ENCODE measurements at regions not wholly inside any gene's neighbourhood (a gene's known extent, or its start where the extent isn't known, plus 50 kb on each side); places are given as distances from the start of the nearest gene placed in this dataset.

- Histone ChIP-seq H3K9me3 (no peaks in the 10 kb centered on the region), H3K27me3 (replicated peaks; ENCODE audit: control insufficient read depth, insufficient read depth, low read length) (no peaks in the 10 kb centered on the region), H3K4me1 (no peaks in the 10 kb centered on the region), H3K4me3 (ENCODE audit: low read depth, low read length) (no peak overlapping the region), H3K36me3 (ENCODE audit: control insufficient read depth, insufficient read depth, low read length) (no peaks in the 10 kb centered on the region)
- Mint-ChIP-seq H3K36me3 (ENCODE audit: insufficient read depth, unreplicated experiment) (no peaks in the 10 kb centered on the region), H3K27ac (ENCODE audit: unreplicated experiment) (no peak overlapping the region), H3K4me1 (ENCODE audit: low read depth, unreplicated experiment) (no peaks in the 10 kb centered on the region), H3K9me3 (ENCODE audit: unreplicated experiment) (no peaks in the 10 kb centered on the region), H3K4me3 (ENCODE audit: unreplicated experiment) (no peak overlapping the region), H3K27me3 (ENCODE audit: insufficient read depth, unreplicated experiment) (no peaks in the 10 kb centered on the region)
- POLR2A ChIA-PET: no interaction called here
- no TSS peak for BruUV-seq (replicated peaks)
- CTCF ChIA-PET: no interaction called here
- TF ChIP-seq CTCF (IDR thresholded peaks at IDR 0.05; ENCODE audit: insufficient read depth in 1 of 2, low read depth in 1 of 2, low read length in 1 of 2, severe bottlenecking in 1 of 2, unreplicated experiment in 1 of 2): no peak
- DNase-seq: no peak
- intact Hi-C loops (cut with micrococcal nuclease; ENCODE audit: unreplicated experiment): no loop called here
Measured at GRCh38 chr2:67930156-67930555, 132.6 kb downstream of the C1D start.

DNA sequence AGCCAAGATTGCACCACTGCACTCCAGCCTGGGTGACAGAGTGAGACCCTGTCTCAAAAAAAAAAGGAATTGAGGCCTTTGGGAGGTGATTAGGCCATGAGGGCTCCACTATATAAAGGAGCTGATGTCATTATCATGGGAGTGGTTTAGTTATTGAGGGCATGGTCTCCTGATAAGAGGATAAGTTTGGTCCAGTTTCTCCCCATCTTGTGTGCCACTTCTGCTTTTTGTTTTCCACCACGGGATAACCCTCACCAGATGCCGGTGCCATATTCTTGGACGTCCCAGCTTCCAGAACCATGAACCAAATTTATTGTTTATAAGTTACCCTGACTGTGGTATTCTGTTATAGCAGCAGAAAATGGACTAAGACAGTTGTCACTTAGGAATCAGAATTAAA is 125.8 kb downstream of the C1D start:
- no peak for DNase-seq
- Histone ChIP-seq H3K36me3 (ENCODE audit: control insufficient read depth, insufficient read depth, low read length) (no peaks in the 10 kb centered on the region), H3K9me3 (no peaks in the 10 kb centered on the region), H3K27me3 (replicated peaks; ENCODE audit: control insufficient read depth, insufficient read depth, low read length) (no peaks in the 10 kb centered on the region), H3K4me3 (ENCODE audit: low read depth, low read length) (no peak overlapping the region), H3K4me1 (no peaks in the 10 kb centered on the region)
- H3K36me3 Mint-ChIP-seq (ENCODE audit: insufficient read depth, unreplicated experiment): no peaks in the 10 kb centered on the region
- no peak overlapping the region for H3K27ac Mint-ChIP-seq (ENCODE audit: unreplicated experiment)
- no TSS peak for BruUV-seq (replicated peaks)
- H3K27me3 Mint-ChIP-seq (ENCODE audit: insufficient read depth, unreplicated experiment): no peaks in the 10 kb centered on the region
- intact Hi-C loops (cut with micrococcal nuclease; ENCODE audit: unreplicated experiment): no loop called here
- no peak for TF ChIP-seq CTCF (IDR thresholded peaks at IDR 0.05; ENCODE audit: insufficient read depth in 1 of 2, low read depth in 1 of 2, low read length in 1 of 2, severe bottlenecking in 1 of 2, unreplicated experiment in 1 of 2)
- no peaks in the 10 kb centered on the region for H3K4me1 Mint-ChIP-seq (ENCODE audit: low read depth, unreplicated experiment)
- peaks cover 16% of the 10 kb centered on the region for H3K9me3 Mint-ChIP-seq (ENCODE audit: unreplicated experiment)
- ChIA-PET CTCF (no interaction called here), POLR2A (no interaction called here)
- H3K4me3 Mint-ChIP-seq (ENCODE audit: unreplicated experiment): no peak overlapping the region

GRCh38 chr2:67938053-67938452 is 124.8 kb downstream of the C1D start:
- TF ChIP-seq CTCF (IDR thresholded peaks at IDR 0.05; ENCODE audit: insufficient read depth in 1 of 2, low read depth in 1 of 2, low read length in 1 of 2, severe bottlenecking in 1 of 2, unreplicated experiment in 1 of 2): no peak
- Histone ChIP-seq H3K36me3 (ENCODE audit: control insufficient read depth, insufficient read depth, low read length) (no peaks in the 10 kb centered on the region), H3K4me3 (ENCODE audit: low read depth, low read length) (no peak overlapping the region), H3K27me3 (replicated peaks; ENCODE audit: control insufficient read depth, insufficient read depth, low read length) (no peaks in the 10 kb centered on the region), H3K9me3 (peaks cover 8% of the 10 kb centered on the region; the same call in 1 of the 2 replicates), H3K4me1 (no peaks in the 10 kb centered on the region)
- CTCF ChIA-PET: no interaction called here
- Mint-ChIP-seq H3K36me3 (ENCODE audit: insufficient read depth, unreplicated experiment) (no peaks in the 10 kb centered on the region), H3K4me1 (ENCODE audit: low read depth, unreplicated experiment) (no peaks in the 10 kb centered on the region), H3K27me3 (ENCODE audit: insufficient read depth, unreplicated experiment) (no peaks in the 10 kb centered on the region), H3K9me3 (ENCODE audit: unreplicated experiment) (peaks cover 27% of the 10 kb centered on the region), H3K4me3 (ENCODE audit: unreplicated experiment) (no peak overlapping the region), H3K27ac (ENCODE audit: unreplicated experiment) (no peak overlapping the region)
- POLR2A ChIA-PET: no interaction called here
- intact Hi-C loops (cut with micrococcal nuclease; ENCODE audit: unreplicated experiment): no loop called here
- DNase-seq: no peak
- no TSS peak for BruUV-seq (replicated peaks)
